GM18502 (cell line): ENCODE measurements at regions not wholly inside any gene's neighbourhood (a gene's known extent, or its start where the extent isn't known, plus 50 kb on each side); places are given as distances from the start of the nearest gene placed in this dataset.
"Not testable (repeated sequence)": the region's sequence is repeated elsewhere in the genome, so short reads cannot be mapped to it uniquely, and the experiment has no call there.

ENCODE experiments used
- ATAC-seq: cut with Tn5 transposase; IDR thresholded peaks from one replicate; pipeline ENCODE4 v1.9.1; 2021; ENCODE audit warnings: mild to moderate bottlenecking; ENCODE audit not compliant: unreplicated experiment, poor library complexity

DNA sequence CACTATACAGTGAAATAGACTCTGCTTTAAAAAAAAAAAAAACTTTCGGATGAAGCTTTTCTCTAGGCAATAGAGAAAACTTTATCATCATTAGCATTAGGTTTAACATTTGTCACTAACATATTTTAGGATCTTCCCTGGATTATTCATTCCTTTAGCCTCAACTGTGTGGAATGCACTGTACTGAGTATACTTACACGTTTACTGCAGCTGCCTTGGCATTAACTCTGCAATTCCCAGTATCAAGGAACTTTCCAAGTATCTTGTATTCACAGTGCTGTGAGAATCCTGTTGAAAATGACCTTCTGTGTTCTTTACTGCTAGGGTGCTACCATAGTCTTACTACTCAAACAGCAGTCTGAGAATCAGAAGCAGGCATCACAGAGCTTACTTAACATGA lies 328.2 kb upstream of the COL3A1 start:
- no peak for ATAC-seq

DNA sequence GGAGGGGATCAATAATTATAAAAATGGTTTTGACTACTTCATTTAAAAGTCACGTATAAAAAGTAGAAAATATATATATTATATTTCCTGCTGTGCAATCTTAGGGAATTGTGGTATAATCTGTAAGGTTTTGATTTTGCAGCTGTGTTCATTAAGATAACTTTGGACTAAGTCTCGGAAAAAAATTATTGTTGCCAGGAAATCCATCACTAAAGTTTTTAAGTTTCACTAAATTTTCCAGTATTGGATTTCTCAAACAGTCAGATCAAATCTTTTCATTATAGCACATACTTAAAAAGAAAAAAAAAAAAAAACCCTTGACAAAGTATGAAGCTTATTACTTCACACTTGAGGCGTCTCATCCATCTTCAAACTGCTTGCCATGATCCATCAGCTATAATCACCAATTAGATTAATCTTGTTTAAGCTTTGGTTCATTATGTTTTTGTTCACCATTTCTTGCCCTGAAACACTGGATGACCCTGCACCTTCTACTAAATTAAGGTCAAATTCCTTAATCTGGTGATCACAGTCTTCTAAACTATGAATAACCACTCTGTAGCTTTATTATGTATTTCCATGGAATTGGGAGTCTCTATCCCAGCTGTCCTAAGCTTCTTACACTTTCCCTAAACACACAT lies 326.6 kb upstream of the COL3A1 start:
- ATAC-seq = no peak

DNA sequence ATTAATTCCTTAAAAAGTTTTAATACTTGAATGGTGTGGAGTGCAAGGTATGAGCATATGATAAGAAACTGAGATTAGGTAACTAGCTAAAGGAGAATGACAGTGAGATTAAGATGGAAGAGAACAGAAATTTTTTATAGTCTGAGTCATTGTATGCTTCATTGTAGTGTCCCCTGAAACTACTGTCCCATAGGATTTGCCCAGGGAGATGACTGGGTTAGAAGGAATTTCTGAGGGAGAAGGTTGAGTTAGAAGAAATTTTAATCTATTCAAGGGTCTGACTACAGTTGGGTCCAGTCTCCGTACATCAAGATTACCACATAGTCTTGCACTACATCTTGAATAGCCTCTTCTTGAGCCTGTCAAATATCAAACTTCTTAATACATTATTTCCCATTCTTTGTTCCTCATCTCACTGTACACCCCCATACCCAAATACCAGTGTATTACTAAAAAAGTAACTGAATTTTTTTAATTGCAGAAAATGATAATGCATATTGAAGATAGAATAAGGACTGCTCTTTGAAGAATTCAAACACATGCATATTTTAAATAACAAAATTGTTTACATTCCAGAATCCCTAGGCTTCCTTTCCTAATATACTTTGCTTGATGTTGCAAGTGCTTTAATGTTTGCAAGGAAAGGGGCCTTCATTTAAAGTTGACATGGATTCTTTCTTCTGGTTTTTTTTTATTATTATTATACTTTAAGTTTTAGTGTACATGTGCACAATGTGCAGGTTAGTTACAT lies 314.3 kb upstream of the COL3A1 start:
- ATAC-seq = no peak

DNA sequence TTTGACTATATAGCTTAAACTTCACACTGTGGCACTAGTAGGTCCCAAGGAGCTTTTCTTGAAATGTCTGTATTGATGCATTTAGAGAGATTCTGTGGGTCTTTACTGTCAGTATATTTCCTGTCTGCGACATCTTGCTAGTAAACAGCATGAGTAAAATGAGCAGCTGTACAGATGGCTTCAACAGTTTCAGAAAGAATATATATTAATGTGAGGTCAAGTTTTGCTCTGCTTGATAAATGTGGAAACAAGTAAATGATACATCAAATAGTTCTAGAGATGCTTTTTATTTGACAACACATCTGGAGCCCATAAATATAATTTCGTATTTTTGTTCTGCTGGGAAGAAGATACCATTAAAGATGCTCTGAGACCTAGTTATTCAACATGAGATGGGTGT lies 310.9 kb upstream of the COL3A1 start:
- no peak for ATAC-seq

DNA sequence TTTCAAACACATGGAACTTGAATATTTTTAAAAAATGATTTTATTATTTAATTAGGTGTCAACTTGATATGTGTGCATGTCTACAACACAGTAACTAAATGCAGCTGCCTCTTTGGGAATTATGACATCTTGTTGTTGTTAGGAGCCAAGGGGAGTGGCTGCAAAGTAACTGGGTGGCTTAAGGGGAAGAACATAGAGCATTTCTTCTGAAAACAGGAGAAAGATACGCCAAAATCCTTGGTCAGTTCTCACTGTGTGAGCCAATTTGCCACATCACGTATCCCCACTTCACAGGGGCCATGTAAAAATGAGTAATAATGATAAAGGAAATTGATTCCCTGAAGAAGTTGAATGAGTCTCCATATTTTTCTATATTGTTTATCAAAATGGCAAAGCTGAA lies 309.8 kb upstream of the COL3A1 start:
- ATAC-seq = no peak

DNA sequence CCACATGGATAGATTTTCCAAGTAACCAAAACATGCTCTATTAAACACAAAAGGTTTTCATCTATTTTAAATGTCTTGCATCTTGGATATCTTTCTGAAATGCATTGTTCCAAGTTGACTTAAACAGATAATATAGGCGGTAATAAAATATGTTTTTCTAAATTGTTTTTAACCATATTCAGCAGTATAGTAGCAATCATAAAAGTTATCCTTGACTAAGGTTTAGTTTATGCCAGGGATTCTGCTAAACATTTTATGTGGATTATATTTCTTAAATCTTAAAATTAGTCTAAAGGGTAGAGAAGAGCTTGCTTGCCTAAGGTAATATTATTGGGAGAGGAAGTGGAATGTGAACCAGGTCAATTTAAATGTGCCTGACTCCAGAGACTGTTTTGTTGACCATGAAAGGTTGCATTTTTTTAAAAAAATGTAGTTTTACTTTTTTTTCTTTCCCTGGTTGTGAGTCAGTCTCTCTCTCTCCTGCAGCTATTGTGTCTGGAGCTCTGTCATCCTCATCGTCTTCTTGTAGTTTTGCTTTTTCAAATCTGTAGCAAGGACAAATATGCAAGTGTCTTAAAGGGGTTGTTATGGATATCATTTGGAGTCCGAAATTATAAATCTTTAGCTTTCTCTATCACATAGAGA lies 309.1 kb upstream of the COL3A1 start:
- ATAC-seq = no peak

DNA sequence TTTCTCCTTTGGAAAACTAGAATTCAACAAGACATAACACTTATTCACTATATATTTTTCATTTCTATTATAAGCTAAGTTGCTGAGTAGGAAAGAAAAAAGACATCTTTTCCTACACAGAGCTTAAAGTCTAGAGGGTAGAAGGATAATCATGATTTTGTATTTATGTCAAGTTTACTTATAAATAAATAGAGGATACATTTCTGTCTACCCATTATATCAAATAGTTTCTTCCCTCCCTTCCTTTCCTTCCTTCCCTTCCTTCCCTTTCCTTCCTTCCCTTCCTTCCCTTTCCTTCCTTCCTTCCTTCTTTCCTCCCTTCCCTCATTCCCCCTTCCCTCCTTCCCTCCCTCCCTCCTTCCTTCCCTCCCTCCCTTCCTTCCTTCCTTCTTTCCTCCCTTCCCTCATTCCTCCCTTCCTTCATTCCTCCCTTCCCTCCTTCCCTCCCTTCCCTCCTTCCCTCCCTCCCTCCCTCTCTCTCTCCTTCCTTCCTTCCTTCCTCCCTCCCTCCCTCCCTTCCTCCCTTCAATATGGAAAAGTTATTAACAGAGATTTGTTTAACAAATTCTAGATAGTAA lies 308.4 kb upstream of the COL3A1 start:
- no peak for ATAC-seq

DNA sequence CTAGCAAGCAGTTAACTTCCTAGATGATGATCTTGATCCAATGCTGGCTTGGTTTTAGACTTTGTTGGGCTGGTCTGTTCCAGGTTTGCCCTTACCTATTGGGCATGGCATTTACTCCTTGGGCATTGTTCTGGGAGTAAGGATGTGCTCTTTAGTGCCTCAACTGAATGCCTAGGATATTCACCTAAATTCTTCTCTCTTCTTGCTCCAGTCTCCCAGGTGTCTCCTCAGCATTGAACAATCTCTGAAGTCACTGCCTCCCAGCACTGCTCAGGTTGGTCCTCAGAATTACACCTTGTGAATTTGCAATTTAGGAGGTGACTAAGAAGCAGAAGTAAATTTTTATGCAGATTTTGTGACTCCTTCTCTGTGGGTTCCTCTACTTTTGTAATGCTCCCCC lies 307.7 kb upstream of the COL3A1 start:
- no peak for ATAC-seq

DNA sequence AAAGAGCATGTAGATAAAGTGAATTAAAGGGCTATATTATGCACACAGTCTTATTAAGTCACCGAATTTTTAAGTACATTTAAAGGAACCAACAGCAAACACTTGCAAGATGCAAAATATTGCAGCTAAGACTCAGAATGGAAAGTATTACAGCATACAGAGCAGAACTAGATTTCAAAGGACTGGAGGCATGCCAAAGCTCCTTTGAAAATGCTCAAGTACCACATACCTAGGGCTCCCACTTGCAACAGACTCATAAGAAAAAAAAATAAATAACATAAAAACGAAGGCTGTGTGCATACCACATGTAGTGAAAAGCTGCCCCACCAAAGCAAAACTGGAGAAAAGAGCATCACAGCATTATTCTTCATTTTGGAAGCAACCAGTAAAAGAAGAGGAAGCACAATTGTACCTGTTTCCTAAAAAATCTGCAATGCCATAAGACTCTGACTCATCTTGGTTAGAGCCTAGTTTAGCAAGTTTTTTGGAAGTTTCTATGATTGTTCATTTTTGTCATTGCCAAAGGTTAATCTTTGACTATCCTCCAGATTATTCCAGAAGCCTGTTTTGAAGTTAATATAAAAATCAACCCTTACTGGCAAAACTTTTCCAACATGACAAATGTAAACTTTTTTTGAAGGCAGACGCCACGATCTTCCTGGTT lies 306.0 kb upstream of the COL3A1 start:
- no peak for ATAC-seq

DNA sequence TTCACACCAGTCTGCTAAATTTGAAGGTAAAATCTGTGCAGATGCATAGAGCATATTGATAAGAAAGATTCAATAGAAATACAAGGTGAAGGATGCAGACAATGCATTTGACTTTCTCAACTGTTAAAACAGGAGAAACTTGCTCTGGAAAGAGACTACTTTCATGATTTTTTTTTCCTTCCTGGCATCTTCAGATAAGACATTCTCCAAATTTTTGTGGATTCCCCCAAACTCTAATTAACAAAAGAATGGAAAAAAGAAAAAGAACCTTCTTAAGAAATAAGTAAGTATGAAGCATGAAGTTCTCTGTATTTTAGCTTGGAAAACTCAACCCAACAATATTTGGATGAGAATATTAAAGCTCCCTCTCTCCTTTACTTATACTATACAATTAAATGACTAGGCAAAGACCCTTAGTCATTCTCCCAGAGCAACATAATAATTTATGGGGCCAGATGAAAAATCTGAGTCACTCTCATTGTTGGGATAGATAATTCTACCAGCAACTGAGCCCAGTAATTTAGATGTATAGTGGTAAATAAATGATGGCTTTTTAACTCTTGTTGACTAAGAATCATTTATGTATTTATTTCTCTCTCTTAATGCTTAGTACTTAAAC lies 298.7 kb upstream of the COL3A1 start:
- ATAC-seq = no peak

DNA sequence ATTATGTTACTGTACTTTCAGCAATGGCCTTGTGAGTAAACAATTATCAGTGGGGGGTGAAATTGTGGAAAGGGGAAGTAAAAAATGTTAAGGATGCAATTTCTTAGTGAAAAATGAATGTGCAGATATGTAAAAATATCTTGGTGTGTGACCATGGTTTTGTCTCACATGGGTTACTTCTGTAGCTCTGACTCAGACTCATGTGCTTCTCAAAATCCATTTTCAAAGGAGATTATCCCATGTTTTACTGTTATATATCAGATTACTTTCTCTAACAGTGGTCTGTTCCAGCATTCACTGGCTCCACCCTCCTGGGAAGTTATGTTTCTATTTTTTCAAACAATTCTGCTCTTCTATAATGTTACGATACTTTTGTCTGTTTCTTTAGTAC lies 298.2 kb upstream of the COL3A1 start:
- ATAC-seq = no peak

DNA sequence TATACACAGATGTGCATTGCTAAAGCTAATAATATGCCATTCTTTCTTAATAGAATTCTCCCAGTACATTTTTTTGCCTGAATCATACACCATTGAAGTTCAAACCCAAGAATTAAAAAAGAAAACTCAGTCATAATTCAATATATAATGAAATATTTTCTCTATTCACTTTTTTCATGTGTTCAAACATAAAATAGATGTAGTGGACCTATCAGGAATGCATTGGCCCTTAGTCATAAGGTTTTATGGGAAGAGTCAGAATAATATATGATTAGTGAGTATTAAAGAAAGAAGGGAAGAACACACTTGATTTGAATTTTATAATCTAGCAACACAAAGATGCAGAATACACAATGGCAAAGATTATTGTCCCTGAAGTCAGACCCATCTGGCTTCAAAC lies 297.0 kb upstream of the COL3A1 start:
- no peak for ATAC-seq

DNA sequence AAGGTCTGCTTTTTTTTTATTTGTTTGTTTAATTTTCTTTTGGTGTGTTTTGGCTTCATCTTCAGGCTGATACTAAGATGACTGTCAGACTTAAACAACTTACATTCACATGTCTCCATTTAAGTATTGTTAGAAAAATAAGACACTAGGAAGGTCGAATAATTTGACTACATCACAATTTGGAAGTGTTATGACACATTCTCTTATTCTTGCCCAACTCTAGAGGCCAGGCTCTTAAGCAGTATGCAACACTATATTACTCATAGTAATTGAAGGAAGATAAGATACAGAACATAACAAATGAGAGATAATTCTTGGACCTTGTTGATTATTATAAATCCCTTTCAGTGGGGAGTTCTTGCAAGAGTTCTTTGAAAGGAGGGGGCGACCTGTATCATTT lies 295.3 kb upstream of the COL3A1 start:
- no peak for ATAC-seq

DNA sequence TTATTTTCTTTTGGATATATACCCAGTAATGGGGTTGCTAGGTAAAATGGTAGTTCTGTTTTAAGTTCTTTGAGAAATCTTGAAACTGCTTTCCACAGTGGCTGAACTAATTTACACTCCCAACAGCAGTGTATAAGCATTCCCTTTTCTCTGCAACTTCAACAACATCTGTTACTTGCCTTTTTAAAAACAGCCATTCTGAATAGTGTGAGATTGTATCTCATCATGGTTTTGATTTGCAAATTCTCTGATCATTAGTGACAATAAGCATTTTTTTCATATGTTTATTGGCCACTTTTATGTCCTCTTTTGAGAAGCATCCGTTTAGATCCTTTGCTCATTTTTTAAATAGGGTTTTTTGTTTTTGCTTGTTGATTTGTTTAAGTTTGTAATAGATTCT lies 291.3 kb upstream of the COL3A1 start:
- no peak for ATAC-seq

DNA sequence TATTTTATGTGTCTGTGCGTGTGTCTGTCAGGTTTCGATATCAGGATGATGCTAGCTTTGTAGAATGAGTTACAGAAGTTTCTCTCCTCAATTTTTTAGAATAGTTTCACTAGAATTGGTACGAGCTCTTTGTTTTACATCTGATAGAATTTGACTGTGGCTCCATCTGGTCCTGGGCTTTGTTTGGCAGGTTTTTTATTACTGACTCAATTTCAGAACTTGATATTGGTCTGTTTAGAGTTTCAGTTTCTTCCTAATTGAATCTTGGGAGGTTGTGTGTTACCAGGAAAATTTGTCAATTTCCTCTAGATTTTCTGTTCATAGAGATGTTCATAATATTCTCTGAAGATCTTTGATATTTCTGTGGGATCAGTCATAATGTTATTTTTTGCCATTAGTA lies 289.4 kb upstream of the COL3A1 start:
- ATAC-seq = no peak

DNA sequence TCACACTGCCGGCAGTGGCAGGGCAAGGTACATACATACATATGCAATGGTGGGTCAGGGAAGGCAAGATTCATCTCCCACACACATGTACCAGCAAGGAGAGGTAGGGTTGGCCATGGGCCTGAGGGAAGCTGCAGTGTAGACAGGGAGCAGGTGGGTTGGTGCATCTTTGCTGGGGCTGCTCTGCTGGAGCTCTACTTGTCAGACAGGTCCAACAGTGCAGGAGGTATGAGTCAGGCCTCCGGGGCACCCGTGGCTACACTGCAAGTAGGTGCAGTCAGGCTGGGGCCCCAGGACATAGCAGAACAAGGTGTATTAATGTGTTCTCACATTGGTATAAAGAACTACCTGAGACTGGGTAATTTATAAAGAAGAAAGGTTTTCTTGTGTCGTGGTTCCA lies 281.1 kb upstream of the COL3A1 start:
- ATAC-seq = no peak

DNA sequence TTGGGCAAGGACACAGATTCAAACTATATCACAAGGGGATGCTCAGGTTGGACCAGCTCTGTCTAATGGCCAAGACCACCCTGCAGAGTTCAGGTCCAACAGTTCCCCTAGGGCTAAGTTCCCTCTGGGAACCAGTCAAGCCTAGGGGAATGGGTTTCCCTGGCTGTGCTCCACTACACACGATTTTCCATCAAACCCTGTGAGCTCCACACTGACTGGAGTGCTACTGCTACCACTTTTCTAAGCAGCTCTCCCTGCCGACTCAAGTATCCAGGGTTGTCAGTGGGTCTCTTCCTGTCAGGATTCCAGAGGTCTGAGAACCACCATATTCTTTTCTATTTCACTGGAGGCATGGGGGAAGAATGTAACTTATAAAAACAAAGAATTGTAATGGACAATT lies 280.4 kb upstream of the COL3A1 start:
- ATAC-seq = no peak

DNA sequence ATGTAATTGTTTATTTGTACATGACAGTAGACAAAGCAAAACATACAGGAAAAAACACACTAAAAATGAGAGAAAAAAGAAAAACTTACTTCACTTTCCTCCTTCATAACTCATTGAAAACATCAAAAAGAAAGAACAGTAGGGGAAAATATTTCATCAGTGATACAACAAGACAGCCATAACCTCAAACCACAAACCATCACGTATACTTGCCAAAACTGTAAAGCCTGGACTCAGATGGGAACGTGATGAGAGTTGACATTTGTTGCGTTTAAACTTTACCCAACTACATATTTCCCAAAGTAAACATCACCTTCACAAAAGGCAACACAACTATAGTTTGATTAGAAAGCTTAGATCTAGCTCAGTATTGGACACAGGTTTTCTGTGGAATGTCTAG lies 278.2 kb upstream of the COL3A1 start:
- no peak for ATAC-seq

DNA sequence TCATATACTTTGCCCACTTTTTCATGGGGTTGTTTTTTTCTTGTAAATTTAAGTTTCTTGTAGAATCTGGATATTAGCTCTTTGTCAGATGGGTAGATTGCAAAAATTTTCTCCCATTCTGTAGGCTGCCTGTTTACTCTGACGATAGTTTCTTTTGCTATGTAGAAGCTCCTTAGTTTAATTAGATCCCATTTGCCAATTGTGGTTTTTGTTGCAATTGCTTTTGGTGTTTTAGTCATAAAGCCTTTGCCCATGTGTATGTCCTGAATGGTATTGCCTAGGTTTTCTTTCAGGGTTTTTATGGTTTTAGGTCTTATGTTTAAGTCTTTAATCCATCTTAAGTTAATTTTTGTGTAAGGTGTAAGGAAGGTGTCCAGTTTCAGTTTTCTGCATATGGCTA lies 276.0 kb upstream of the COL3A1 start:
- not testable (repeated sequence) for ATAC-seq

DNA sequence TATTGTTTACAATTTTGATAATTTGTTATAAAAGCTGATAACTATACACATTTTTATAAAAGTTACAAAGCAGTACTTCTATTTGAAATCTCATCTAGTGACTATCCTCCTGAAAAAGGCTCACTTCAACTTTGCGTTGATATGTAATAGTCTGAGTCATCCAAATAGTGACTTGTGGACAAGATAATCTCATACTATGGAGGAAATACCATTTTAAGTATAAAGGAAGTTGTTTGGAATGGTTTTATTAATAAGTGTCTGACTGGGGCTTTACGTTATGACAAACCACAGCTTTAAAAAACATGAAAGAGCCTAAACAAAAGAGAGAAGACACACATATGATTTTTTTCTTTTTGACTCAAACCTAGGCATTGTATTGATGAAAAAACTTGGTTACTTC lies 272.3 kb upstream of the COL3A1 start:
- no peak for ATAC-seq

DNA sequence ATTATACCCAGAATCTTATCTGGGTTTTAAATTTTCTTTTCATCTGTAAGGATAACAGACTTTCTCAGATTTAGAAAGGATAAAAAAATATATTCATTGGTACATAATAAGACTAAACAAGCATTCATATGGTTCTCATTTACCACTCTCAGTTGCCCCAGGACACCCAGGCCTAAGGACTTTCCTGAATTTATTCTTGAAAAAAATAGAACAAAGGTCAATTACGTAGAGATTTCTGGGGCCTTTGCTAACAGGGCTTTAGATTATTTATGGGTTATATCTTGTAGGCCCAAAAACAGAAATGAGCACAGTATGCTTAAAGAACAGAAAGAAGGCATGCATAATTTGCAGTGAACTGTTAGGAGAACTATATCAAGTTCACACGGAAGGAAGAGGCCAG lies 269.0 kb upstream of the COL3A1 start:
- no peak for ATAC-seq
